AG04450 (cell line): ENCODE measurements at regions not wholly inside any gene's neighbourhood (a gene's known extent, or its start where the extent isn't known, plus 50 kb on each side); places are given as distances from the start of the nearest gene placed in this dataset.

Experiments
- CTCF ChIA-PET: fragments of 300-600, 350-600 bp; formaldehyde crosslinking; extraction: SDS; loops from one replicate; lab custom pipeline; 2022; ENCODE audit warnings: antibody characterized with exemption, inconsistent platforms; lab: Charles Lee
- POLR2A ChIA-PET: fragments of 350-600 bp; formaldehyde crosslinking; extraction: SDS; loops from one replicate; lab custom pipeline; 2021; ENCODE audit warnings: antibody characterized with exemption, inconsistent platforms; lab: Yijun Ruan, JAX
- DNase-seq: peaks from one replicate; pipeline ENCODE4 v3.0.0-alpha.2; 2011; ENCODE audit warnings: low read depth, low spot score
- H3K27ac ChIP-seq: one replicate; pipeline ENCODE4 v1.5.1; 2012; ENCODE audit warnings: low read depth, low read length, control low read depth
- H3K27me3 ChIP-seq: one replicate; pipeline ENCODE4 v1.6.0; 2012; ENCODE audit warnings: low read length; ENCODE audit not compliant: control insufficient read depth, insufficient read depth
- H3K4me3 ChIP-seq: 2 replicates; pipeline ENCODE4 v1.5.1; 2011; ENCODE audit warnings: mild to moderate bottlenecking, low read depth, low read length, control low read depth
- H3K9me3 ChIP-seq: 2 replicates; pipeline ENCODE4 v1.5.1; 2012; ENCODE audit warnings: low read length; ENCODE audit not compliant: control insufficient read depth, insufficient read depth
- TF ChIP-seq, protein P1 (sequence below): IDR thresholded peaks from 2 replicates; pipeline ENCODE4 v1.5.1; 2011; ENCODE audit warnings: low read depth, low read length, control low read depth, inconsistent platforms

DNA sequence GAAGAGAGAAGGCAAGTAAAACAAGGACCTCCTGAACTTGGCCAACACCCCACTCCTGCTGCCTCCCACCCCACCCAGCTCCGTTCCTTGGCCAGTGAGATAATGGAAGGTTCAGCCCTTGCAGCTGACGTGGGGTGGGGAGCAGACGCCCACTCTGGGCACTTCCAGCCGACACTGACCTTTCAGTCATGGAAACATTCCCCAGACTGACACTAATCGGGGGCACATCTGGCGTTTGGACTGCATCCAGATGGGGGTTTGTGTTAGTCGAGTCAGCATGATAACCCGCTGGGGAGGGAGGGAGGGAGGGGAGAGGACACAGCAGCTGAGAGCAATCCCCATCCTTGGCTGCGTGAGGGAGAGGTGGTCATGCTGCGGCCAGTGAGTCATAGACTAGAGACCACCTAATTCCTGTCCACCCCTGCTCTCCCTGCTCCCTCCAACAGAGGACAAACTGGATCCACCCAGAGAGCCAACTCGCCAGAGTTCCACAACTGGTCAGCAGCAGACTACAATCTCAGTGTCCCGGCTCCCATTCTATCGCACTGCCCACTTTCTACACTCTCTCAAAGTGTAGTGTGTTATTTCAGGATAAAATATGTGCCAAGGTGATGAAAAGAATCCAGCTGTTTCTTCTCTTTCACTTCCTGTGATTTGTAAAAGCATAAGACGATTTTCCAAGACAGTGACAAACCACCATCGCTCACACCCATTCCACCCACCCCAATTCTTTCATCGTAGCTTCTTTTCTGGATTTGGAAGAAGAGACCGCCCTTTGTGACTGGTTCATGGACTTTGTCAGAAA lies 115.4 kb upstream of the PKDCC start:
- ChIA-PET CTCF (interaction anchor here (0.9 to 2.2 kb wide), 2 partner anchors 63 to 154 kb away, joined by 4 to 9 read pairs; no protein-coding TSS in a partner anchor), POLR2A (interaction anchor here (0.7 to 1.4 kb wide), 5 partner anchors 26 to 209 kb away, joined by 3 to 14 read pairs (median 4); partner anchors contain the start of gene PKDCC)

DNA sequence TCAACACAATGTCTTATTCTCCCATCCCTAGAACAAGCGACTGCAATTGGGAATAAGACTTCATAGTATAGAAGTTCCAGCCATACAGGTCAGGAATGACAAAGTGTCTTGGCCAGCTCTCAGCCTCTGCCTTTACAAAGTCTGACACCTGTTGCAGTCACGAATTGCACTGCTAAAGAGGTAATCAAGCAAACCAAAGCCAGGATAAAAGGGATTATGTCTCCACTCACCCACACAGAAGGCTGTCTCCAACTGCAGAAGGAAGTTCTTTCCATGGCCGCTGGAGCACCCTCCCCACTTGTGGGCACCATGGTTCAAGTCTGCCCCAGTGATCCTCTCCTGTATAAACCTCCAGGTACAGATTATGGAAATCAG lies 114.8 kb upstream of the PKDCC start:
- ChIA-PET CTCF (interaction anchor here (0.9 to 2.2 kb wide), 2 partner anchors 63 to 154 kb away, joined by 4 to 9 read pairs; no protein-coding TSS in a partner anchor), POLR2A (interaction anchor here (1.2 to 1.9 kb wide), 4 partner anchors 27 to 151 kb away, joined by 4 to 14 read pairs (median 9); partner anchors contain the start of gene PKDCC)
- H3K27me3 ChIP-seq, result no peaks in the 10 kb centered on the region
- DNase-seq, result no peak
- peak overlapping the region; percentile 62 for H3K27ac ChIP-seq
- H3K4me3 ChIP-seq, result no peak overlapping the region
- no peaks in the 10 kb centered on the region for H3K9me3 ChIP-seq
- TF ChIP-seq, protein P1, sequence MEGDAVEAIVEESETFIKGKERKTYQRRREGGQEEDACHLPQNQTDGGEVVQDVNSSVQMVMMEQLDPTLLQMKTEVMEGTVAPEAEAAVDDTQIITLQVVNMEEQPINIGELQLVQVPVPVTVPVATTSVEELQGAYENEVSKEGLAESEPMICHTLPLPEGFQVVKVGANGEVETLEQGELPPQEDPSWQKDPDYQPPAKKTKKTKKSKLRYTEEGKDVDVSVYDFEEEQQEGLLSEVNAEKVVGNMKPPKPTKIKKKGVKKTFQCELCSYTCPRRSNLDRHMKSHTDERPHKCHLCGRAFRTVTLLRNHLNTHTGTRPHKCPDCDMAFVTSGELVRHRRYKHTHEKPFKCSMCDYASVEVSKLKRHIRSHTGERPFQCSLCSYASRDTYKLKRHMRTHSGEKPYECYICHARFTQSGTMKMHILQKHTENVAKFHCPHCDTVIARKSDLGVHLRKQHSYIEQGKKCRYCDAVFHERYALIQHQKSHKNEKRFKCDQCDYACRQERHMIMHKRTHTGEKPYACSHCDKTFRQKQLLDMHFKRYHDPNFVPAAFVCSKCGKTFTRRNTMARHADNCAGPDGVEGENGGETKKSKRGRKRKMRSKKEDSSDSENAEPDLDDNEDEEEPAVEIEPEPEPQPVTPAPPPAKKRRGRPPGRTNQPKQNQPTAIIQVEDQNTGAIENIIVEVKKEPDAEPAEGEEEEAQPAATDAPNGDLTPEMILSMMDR, result no peak

More for the DNA sequence above, 115.4 kb upstream of the PKDCC start:
- DNase-seq, result peak; percentile 93
- Histone ChIP-seq H3K27ac (peak overlapping the region; percentile 62), H3K9me3 (no peaks in the 10 kb centered on the region), H3K4me3 (peak overlapping the region; percentile 17), H3K27me3 (no peaks in the 10 kb centered on the region)
- TF ChIP-seq, protein P1, result peak; percentile 21; the same call in 1 of the 2 replicates

- peak; percentile 90 for DNase-seq
- no peaks in the 10 kb centered on the region for H3K9me3 ChIP-seq
- no peaks in the 10 kb centered on the region for H3K27me3 ChIP-seq
- ChIA-PET CTCF (interaction anchor here (0.6 to 2.2 kb wide), 3 partner anchors 18 to 81 kb away, joined by 3 to 9 read pairs (median 3); no protein-coding TSS in a partner anchor), POLR2A (interaction anchor here (0.6 to 1.9 kb wide), 6 partner anchors 26 to 151 kb away, joined by 3 to 9 read pairs (median 4); partner anchors contain the start of gene PKDCC)
- peak overlapping the region; percentile 92 for H3K27ac ChIP-seq
- H3K4me3 ChIP-seq, result peak overlapping the region; percentile 27
- TF ChIP-seq, protein P1, result no peak
Observed at GRCh38 chr2:41933585-41934320, 114.1 kb upstream of the PKDCC start.

DNA sequence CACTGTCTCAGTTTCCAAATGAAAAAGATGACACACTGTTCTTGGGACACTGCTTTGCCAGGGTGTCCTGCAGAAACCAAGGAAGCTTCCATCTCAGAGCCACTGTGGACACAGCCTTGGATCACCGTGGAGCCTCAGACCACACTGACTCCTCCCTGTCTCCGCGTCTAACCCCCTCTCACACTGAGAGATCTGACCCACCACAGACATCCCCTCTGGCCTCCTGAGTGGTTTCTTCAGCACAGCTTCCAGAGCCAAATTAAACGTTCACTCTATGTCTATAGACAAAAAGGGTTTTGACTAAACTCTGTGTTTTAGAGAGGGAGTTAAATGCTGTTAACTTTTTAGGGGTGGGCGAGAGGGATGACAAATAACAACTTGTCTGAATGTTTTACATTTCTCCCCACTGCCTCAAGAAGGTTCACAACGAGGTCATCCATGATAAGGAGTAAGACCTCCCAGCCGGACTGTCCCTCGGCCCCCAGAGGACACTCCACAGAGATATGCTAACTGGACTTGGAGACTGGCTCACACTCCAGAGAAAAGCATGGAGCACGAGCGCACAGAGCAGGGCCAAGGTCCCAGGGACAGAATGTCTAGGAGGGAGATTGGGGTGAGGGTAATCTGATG lies 113.4 kb upstream of the PKDCC start:
- H3K4me3 ChIP-seq, result peak overlapping the region; percentile 27
- peak; percentile 26 for DNase-seq

More for the DNA sequence above, 113.4 kb upstream of the PKDCC start:
- Histone ChIP-seq H3K27me3 (no peaks in the 10 kb centered on the region), H3K9me3 (no peaks in the 10 kb centered on the region), H3K27ac (peak overlapping the region; percentile 92)
- TF ChIP-seq, protein P1, result no peak
- CTCF ChIA-PET, result interaction anchor here (0.6 to 2.2 kb wide), 3 partner anchors 19 to 81 kb away, joined by 3 to 9 read pairs (median 3); no protein-coding TSS in a partner anchor
- POLR2A ChIA-PET, result interaction anchor here (0.6 to 1.9 kb wide), 4 partner anchors 26 to 113 kb away, joined by 3 to 9 read pairs (median 4); partner anchors contain the start of gene PKDCC
